SK-N-SH (cell line): ENCODE measurements at regions not wholly inside any gene's neighbourhood (a gene's known extent, or its start where the extent isn't known, plus 50 kb on each side); places are given as distances from the start of the nearest gene placed in this dataset.

Experiments
- CTCF ChIA-PET: fragments of 300-600, 350-600 bp; formaldehyde crosslinking; extraction: SDS; loops from one replicate; lab custom pipeline; 2021; lab: Yijun Ruan, JAX
- POLR2A ChIA-PET: fragments of 350-600 bp; sonication (Branson Sonifier 250); formaldehyde crosslinking; extraction: SDS; loops from one replicate; lab custom pipeline; 2020; ENCODE audit warnings: antibody characterized with exemption, inconsistent platforms; lab: Yijun Ruan, JAX
- DNase-seq: peaks from one replicate; pipeline ENCODE4 v3.0.0; 2012
- H2AFZ ChIP-seq: fragments of 200-600 bp; sonication (generic); 2 replicates; pipeline ENCODE4 v1.8.1; 2016; ENCODE audit warnings: antibody characterized with exemption, mild to moderate bottlenecking, low read depth
- H3F3A ChIP-seq: fragments of 200-600 bp; sonication (generic); replicated peaks from 2 replicates; pipeline ENCODE3; 2016; ENCODE audit warnings: antibody characterized with exemption, mild to moderate bottlenecking; ENCODE audit not compliant: insufficient read depth
- H3K27ac ChIP-seq, 2 experiments: fragments of 200-500 bp in 1 of 2; fragments of 200-600 bp in 1 of 2; sonication (Bioruptor generic) in 1 of 2; sonication (generic), shearing (Covaris generic) in 1 of 2; 2 replicates each; pipeline versions ENCODE4 v1.5.1 to v1.6.1; 2014 to 2016; ENCODE audit warnings: low read depth in 2 of 2, inconsistent platforms in 1 of 2, low read length in 1 of 2, mild to moderate bottlenecking in 1 of 2, mixed read lengths in 1 of 2
- H3K27me3 ChIP-seq: fragments of 200-600 bp; sonication (generic), shearing (Covaris generic); 2 replicates; pipeline ENCODE4 v1.6.1; 2016; ENCODE audit warnings: mixed run types; ENCODE audit not compliant: insufficient read depth
- H3K36me3 ChIP-seq, 2 experiments: fragments of 200-500 bp in 1 of 2; fragments of 200-600 bp in 1 of 2; sonication (Bioruptor generic) in 1 of 2; sonication (generic) in 1 of 2; replicated peaks in 1 of 2; 2 replicates each; pipeline versions ENCODE3 to v1.5.1; 2014 to 2016; ENCODE audit warnings: low read length in 1 of 2, mild to moderate bottlenecking in 1 of 2; ENCODE audit not compliant: insufficient read depth in 2 of 2, control insufficient read depth in 1 of 2
- H3K4me1 ChIP-seq, 2 experiments: fragments of 200-500 bp in 1 of 2; fragments of 200-600 bp in 1 of 2; sonication (Bioruptor generic) in 1 of 2; sonication (generic), shearing (Covaris generic) in 1 of 2; 2 replicates each; pipeline versions ENCODE4 v1.5.1 to v1.6.1; 2014 to 2016; ENCODE audit warnings: low read depth in 1 of 2, low read length in 1 of 2, mixed run types in 1 of 2; ENCODE audit not compliant: insufficient read depth in 2 of 2, control insufficient read depth in 1 of 2
- H3K4me2 ChIP-seq: fragments of 200-600 bp; sonication (generic), shearing (Covaris generic); 2 replicates; pipeline ENCODE4 v1.6.1; 2017; ENCODE audit warnings: mixed run types
- H3K4me3 ChIP-seq, 2 experiments: fragments of 200-500 bp in 1 of 2; fragments of 200-600 bp in 1 of 2; sonication (Bioruptor generic) in 1 of 2; sonication (generic), shearing (Covaris generic) in 1 of 2; 2 replicates each; pipeline versions ENCODE4 v1.5.1 to v1.8.1; 2014 to 2016; ENCODE audit warnings: low read depth in 2 of 2, inconsistent platforms in 1 of 2, low read length in 1 of 2, mild to moderate bottlenecking in 1 of 2, mixed read lengths in 1 of 2, moderate library complexity in 1 of 2
- H3K79me2 ChIP-seq: fragments of 200-600 bp; sonication (generic); 2 replicates; pipeline ENCODE4 v1.8.1; 2017; ENCODE audit warnings: mild to moderate bottlenecking; ENCODE audit not compliant: insufficient read depth
- H3K9ac ChIP-seq: fragments of 200-600 bp; sonication (generic); 2 replicates; pipeline ENCODE4 v1.6.1; 2017; ENCODE audit warnings: mixed run types
- H3K9me2 ChIP-seq: fragments of 200-600 bp; sonication (generic); 2 replicates; pipeline ENCODE4 v1.6.1; 2017; ENCODE audit warnings: mixed run types
- H3K9me3 ChIP-seq: fragments of 200-600 bp; sonication (generic); 2 replicates; pipeline ENCODE4 v1.6.1; 2017; ENCODE audit warnings: mixed run types, mild to moderate bottlenecking, moderate library complexity
- H4K20me1 ChIP-seq: fragments of 200-600 bp; sonication (generic); 2 replicates; pipeline ENCODE4 v1.6.1; 2017; ENCODE audit warnings: mild to moderate bottlenecking, mixed run types; ENCODE audit not compliant: insufficient read depth
- CHD2 ChIP-seq: fragments of 150-350 bp; IDR thresholded peaks from 2 replicates; pipeline ENCODE4 v1.6.1; 2018; ENCODE audit warnings: low read length; ENCODE audit not compliant: partially characterized antibody
- EZH2phosphoT487 ChIP-seq: fragments of 200-600 bp; sonication (generic); IDR thresholded peaks from 2 replicates; pipeline ENCODE4 v1.6.1; 2017; ENCODE audit warnings: low read depth, mixed run types, mild to moderate bottlenecking, antibody characterized with exemption, moderate library complexity, borderline replicate concordance
- FOXM1 ChIP-seq: IDR thresholded peaks from 2 replicates; pipeline ENCODE4 v1.4.0; 2012; ENCODE audit warnings: low read depth, mild to moderate bottlenecking
- MAX ChIP-seq: IDR thresholded peaks from 2 replicates; pipeline ENCODE4 v1.4.0; 2012; ENCODE audit warnings: low read depth
- MEF2A ChIP-seq: IDR thresholded peaks from 2 replicates; pipeline ENCODE4 v1.4.0; 2012; ENCODE audit warnings: low read depth, borderline replicate concordance
- MXI1 ChIP-seq: IDR thresholded peaks from 2 replicates; pipeline ENCODE4 v1.6.1; 2012; ENCODE audit warnings: mild to moderate bottlenecking, low read depth, low read length, improper control_type of control experiment
- NFIC ChIP-seq: IDR thresholded peaks from 2 replicates; pipeline ENCODE4 v1.4.0; 2012; ENCODE audit warnings: borderline replicate concordance
- POLR2AphosphoS5 ChIP-seq: IDR thresholded peaks from 2 replicates; pipeline ENCODE4 v1.6.1; 2012; ENCODE audit warnings: low read depth, low read length
- RAD21 ChIP-seq: IDR thresholded peaks from 2 replicates; pipeline ENCODE4 v1.6.1; 2012; ENCODE audit warnings: mild to moderate bottlenecking, low read length
- RFX5 ChIP-seq: IDR thresholded peaks from 2 replicates; pipeline ENCODE4 v1.6.1; 2012; ENCODE audit warnings: mild to moderate bottlenecking, improper control_type of control experiment, low read length
- RXRA ChIP-seq: IDR thresholded peaks from 2 replicates; pipeline ENCODE4 v1.4.0; 2012; ENCODE audit warnings: low read depth, mild to moderate bottlenecking, borderline replicate concordance
- SIN3A ChIP-seq: IDR thresholded peaks from 2 replicates; pipeline ENCODE4 v1.6.1; 2012; ENCODE audit warnings: low read depth, mild to moderate bottlenecking, low read length, moderate library complexity, borderline replicate concordance
- SMC3 ChIP-seq: IDR thresholded peaks from 2 replicates; pipeline ENCODE4 v1.6.1; 2012; ENCODE audit warnings: low read depth, low read length, improper control_type of control experiment
- TAF1 ChIP-seq: IDR thresholded peaks from 2 replicates; pipeline ENCODE4 v1.6.1; 2012; ENCODE audit warnings: low read depth, mild to moderate bottlenecking, low read length, moderate library complexity, borderline replicate concordance
- TCF12 ChIP-seq: IDR thresholded peaks from 2 replicates; pipeline ENCODE4 v1.4.0; 2012
- TEAD4 ChIP-seq: IDR thresholded peaks from 2 replicates; pipeline ENCODE4 v1.4.0; 2012; ENCODE audit warnings: mild to moderate bottlenecking, borderline replicate concordance; ENCODE audit not compliant: insufficient read depth
- YY1 ChIP-seq: IDR thresholded peaks from 2 replicates; pipeline ENCODE4 v1.4.0; 2012; ENCODE audit warnings: low read depth, mild to moderate bottlenecking
- WGBS: methylation state at CpG from one replicate; pipeline ENCODE4 v1.1.6; 2017; ENCODE audit warnings: low lambda C conversion rate; 5-methylcytosine and 5-hydroxymethylcytosine counted together
- TF ChIP-seq, protein P1 (sequence below): fragments of 150-350 bp; IDR thresholded peaks from 2 replicates; pipeline ENCODE4 v1.6.1; 2017; ENCODE audit warnings: antibody characterized with exemption, low read length, low read depth, borderline replicate concordance
- TF ChIP-seq, protein P2 (sequence below): IDR thresholded peaks from 2 replicates; pipeline ENCODE4; 2012
- TF ChIP-seq, protein P3 (sequence below): fragments of 200-600 bp; sonication (generic); IDR thresholded peaks from 2 replicates; pipeline ENCODE4 v1.6.1; 2017; ENCODE audit warnings: antibody characterized with exemption, mild to moderate bottlenecking, moderate library complexity

DNA sequence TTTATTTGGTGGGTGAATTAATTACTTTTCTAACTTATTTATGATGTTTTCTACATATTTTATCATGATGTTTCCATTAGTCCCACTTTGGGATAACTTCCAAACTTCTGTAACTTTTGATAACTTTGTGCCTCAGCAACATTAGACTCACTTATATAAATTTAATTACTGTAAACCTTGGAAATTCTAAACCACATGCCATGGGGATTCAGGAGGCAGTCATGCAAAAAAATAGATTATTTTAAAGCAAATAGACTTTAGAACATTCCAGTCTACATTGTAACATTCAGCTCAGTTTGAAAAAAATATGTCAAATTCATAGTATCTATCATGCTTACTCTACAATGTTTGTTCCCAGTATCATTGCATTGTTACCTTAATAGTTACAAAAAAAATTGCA, 728.5 kb upstream of the NRXN1 start (continued):
- TF ChIP-seq, protein P1, sequence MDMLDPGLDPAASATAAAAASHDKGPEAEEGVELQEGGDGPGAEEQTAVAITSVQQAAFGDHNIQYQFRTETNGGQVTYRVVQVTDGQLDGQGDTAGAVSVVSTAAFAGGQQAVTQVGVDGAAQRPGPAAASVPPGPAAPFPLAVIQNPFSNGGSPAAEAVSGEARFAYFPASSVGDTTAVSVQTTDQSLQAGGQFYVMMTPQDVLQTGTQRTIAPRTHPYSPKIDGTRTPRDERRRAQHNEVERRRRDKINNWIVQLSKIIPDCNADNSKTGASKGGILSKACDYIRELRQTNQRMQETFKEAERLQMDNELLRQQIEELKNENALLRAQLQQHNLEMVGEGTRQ = no peak
- TF ChIP-seq RXRA (no peak), RFX5 (no peak), NFIC (no peak), POLR2AphosphoS5 (no peak)
- TF ChIP-seq, protein P2, sequence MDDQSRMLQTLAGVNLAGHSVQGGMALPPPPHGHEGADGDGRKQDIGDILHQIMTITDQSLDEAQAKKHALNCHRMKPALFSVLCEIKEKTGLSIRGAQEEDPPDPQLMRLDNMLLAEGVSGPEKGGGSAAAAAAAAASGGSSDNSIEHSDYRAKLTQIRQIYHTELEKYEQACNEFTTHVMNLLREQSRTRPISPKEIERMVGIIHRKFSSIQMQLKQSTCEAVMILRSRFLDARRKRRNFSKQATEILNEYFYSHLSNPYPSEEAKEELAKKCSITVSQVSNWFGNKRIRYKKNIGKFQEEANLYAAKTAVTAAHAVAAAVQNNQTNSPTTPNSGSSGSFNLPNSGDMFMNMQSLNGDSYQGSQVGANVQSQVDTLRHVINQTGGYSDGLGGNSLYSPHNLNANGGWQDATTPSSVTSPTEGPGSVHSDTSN = no peak

DNA sequence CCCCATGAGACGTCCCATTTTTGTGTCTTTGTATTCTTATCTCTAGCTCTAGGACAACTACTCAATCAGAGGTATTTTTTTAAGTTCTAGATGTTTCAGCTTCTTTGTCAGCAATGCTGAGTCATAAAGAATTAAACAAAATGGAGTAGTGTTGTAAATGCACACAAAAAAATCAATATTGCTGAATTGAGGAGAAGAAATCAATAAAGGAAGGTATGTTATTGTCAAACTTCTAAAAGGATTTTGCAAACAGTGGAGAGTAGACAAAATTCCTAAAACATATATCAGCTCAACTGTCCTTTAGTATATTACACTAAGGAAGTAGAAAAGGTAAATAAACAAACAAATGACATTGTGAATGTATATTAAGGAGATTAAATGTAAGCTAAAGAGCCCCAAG, 726.1 kb upstream of the NRXN1 start:
- no peaks in the 10 kb centered on the region for H3F3A ChIP-seq
- 82% methylated on average over 1 of the region's 1 CpG for WGBS
- no peaks in the 10 kb centered on the region for H3K79me2 ChIP-seq
- H3K27ac ChIP-seq = no peak overlapping the region
- H3K4me3 ChIP-seq = no peak overlapping the region
- CTCF ChIA-PET = no interaction called here
- POLR2A ChIA-PET = no interaction called here
- H3K4me2 ChIP-seq = no peak overlapping the region
- no peak overlapping the region for H2AFZ ChIP-seq
- TF ChIP-seq TEAD4 (no peak), TAF1 (no peak), EZH2phosphoT487 (no peak), SMC3 (no peak), FOXM1 (no peak), MAX (no peak), SIN3A (no peak), RAD21 (no peak), MEF2A (no peak), MXI1 (no peak), TCF12 (no peak), CHD2 (no peak), YY1 (no peak), POLR2AphosphoS5 (no peak)
- TF ChIP-seq, protein P3, sequence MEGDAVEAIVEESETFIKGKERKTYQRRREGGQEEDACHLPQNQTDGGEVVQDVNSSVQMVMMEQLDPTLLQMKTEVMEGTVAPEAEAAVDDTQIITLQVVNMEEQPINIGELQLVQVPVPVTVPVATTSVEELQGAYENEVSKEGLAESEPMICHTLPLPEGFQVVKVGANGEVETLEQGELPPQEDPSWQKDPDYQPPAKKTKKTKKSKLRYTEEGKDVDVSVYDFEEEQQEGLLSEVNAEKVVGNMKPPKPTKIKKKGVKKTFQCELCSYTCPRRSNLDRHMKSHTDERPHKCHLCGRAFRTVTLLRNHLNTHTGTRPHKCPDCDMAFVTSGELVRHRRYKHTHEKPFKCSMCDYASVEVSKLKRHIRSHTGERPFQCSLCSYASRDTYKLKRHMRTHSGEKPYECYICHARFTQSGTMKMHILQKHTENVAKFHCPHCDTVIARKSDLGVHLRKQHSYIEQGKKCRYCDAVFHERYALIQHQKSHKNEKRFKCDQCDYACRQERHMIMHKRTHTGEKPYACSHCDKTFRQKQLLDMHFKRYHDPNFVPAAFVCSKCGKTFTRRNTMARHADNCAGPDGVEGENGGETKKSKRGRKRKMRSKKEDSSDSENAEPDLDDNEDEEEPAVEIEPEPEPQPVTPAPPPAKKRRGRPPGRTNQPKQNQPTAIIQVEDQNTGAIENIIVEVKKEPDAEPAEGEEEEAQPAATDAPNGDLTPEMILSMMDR = no peak
- TF ChIP-seq, protein P2 = no peak
- H3K9ac ChIP-seq = no peak overlapping the region
- no peaks in the 10 kb centered on the region for H3K4me1 ChIP-seq
- no peaks in the 10 kb centered on the region for H3K36me3 ChIP-seq
- DNase-seq = no peak
- no peaks in the 10 kb centered on the region for H3K27me3 ChIP-seq
- H3K9me2 ChIP-seq = no peaks in the 10 kb centered on the region
- H3K9me3 ChIP-seq = no peaks in the 10 kb centered on the region
- H4K20me1 ChIP-seq = no peaks in the 10 kb centered on the region
